Activated CD8-positive, alpha-beta memory T cell treated with anti-CD3 and anti-CD28 coated beads, Interleukin-2, amount 10 ng/mL, durations not matched to agents 7 days and 5 days (primary cell): ENCODE measurements at regions not wholly inside any gene's neighbourhood (a gene's known extent, or its start where the extent isn't known, plus 50 kb on each side); places are given as distances from the start of the nearest gene placed in this dataset.

Experiments used
- ATAC-seq: fragments of 150-1000 bp; cut with Tn5 transposase; one replicate; pipeline ENCODE4 v1.10.0; 2021; ENCODE audit warnings: moderate library complexity
- CTCF ChIA-PET: fragments of 350-600 bp; sonication (Branson Sonifier 250); formaldehyde crosslinking; loops from one replicate; lab custom pipeline; 2021; ENCODE audit warnings: antibody characterized with exemption; lab: Charles Lee
- DNase-seq: peaks from one replicate; pipeline ENCODE4 v3.0.0-alpha.2; 2020
- H3K27ac Mint-ChIP-seq: one replicate; pipeline ENCODE4 v1.8.0; 2021; ENCODE audit warnings: mild to moderate bottlenecking, mixed read lengths
- H3K27me3 Mint-ChIP-seq: one replicate; pipeline ENCODE4 v1.8.0; 2021; ENCODE audit warnings: mixed read lengths
- H3K36me3 Mint-ChIP-seq: one replicate; pipeline ENCODE4 v1.8.0; 2021; ENCODE audit warnings: mild to moderate bottlenecking, mixed read lengths
- H3K4me1 Mint-ChIP-seq: one replicate; pipeline ENCODE4 v1.8.0; 2021; ENCODE audit warnings: mixed read lengths
- H3K4me3 Mint-ChIP-seq: one replicate; pipeline ENCODE4 v1.8.0; 2021; ENCODE audit warnings: mild to moderate bottlenecking, moderate library complexity, mixed read lengths
- H3K9me3 Mint-ChIP-seq: one replicate; pipeline ENCODE4 v1.8.0; 2022; ENCODE audit warnings: low read depth, mixed read lengths

- H3K27ac Mint-ChIP-seq: no peak overlapping the region
- no peak overlapping the region for H3K4me3 Mint-ChIP-seq
- peaks cover 20% of the 10 kb centered on the region for H3K27me3 Mint-ChIP-seq
- no peak for ATAC-seq
- no peak for DNase-seq
- H3K36me3 Mint-ChIP-seq: no peaks in the 10 kb centered on the region
- CTCF ChIA-PET: no interaction called here
- H3K4me1 Mint-ChIP-seq: no peaks in the 10 kb centered on the region
- H3K9me3 Mint-ChIP-seq: no peaks in the 10 kb centered on the region
Observed at GRCh38 chr2:236877972-236878371, 207.7 kb upstream of the COPS8 start.

- Mint-ChIP-seq H3K27me3 (peaks cover 17% of the 10 kb centered on the region), H3K36me3 (no peaks in the 10 kb centered on the region), H3K27ac (no peak overlapping the region), H3K4me3 (no peak overlapping the region), H3K4me1 (no peaks in the 10 kb centered on the region), H3K9me3 (no peaks in the 10 kb centered on the region)
- no peak for DNase-seq
- ATAC-seq: no peak
- CTCF ChIA-PET: no interaction called here
Observed at GRCh38 chr2:236879416-236879963, 206.2 kb upstream of the COPS8 start.

- no peaks in the 10 kb centered on the region for H3K36me3 Mint-ChIP-seq
- H3K27me3 Mint-ChIP-seq: peaks cover 13% of the 10 kb centered on the region
- H3K27ac Mint-ChIP-seq: no peak overlapping the region
- H3K9me3 Mint-ChIP-seq: no peaks in the 10 kb centered on the region
- no peak overlapping the region for H3K4me3 Mint-ChIP-seq
- CTCF ChIA-PET: no interaction called here
- no peak for ATAC-seq
- no peaks in the 10 kb centered on the region for H3K4me1 Mint-ChIP-seq
- DNase-seq: no peak
Observed at GRCh38 chr2:236882074-236882473, 203.6 kb upstream of the COPS8 start.

GRCh38 chr2:236882930-236883329 lies 202.8 kb upstream of the COPS8 start:
- no peaks in the 10 kb centered on the region for H3K36me3 Mint-ChIP-seq
- CTCF ChIA-PET: no interaction called here
- no peak for ATAC-seq
- no peaks in the 10 kb centered on the region for H3K4me1 Mint-ChIP-seq
- DNase-seq: no peak
- H3K27me3 Mint-ChIP-seq: peaks cover 13% of the 10 kb centered on the region
- H3K4me3 Mint-ChIP-seq: no peak overlapping the region
- no peaks in the 10 kb centered on the region for H3K9me3 Mint-ChIP-seq
- H3K27ac Mint-ChIP-seq: no peak overlapping the region

- Mint-ChIP-seq H3K4me1 (no peaks in the 10 kb centered on the region), H3K27me3 (peaks cover 13% of the 10 kb centered on the region), H3K36me3 (no peaks in the 10 kb centered on the region), H3K4me3 (no peak overlapping the region), H3K27ac (no peak overlapping the region), H3K9me3 (no peaks in the 10 kb centered on the region)
- DNase-seq (no peak), ATAC-seq (no peak)
- CTCF ChIA-PET: no interaction called here
Observed at GRCh38 chr2:236883819-236884218, 201.9 kb upstream of the COPS8 start.

- H3K4me1 Mint-ChIP-seq: no peaks in the 10 kb centered on the region
- no peak overlapping the region for H3K27ac Mint-ChIP-seq
- H3K36me3 Mint-ChIP-seq: no peaks in the 10 kb centered on the region
- H3K9me3 Mint-ChIP-seq: no peaks in the 10 kb centered on the region
- H3K27me3 Mint-ChIP-seq: peaks cover 9% of the 10 kb centered on the region
- DNase-seq: no peak
- H3K4me3 Mint-ChIP-seq: no peak overlapping the region
- CTCF ChIA-PET: no interaction called here
- no peak for ATAC-seq
Observed at GRCh38 chr2:236884569-236885175, 201.0 kb upstream of the COPS8 start.

- DNase-seq (no peak), ATAC-seq (no peak)
- no peaks in the 10 kb centered on the region for H3K4me1 Mint-ChIP-seq
- no peak overlapping the region for H3K27ac Mint-ChIP-seq
- H3K36me3 Mint-ChIP-seq: no peaks in the 10 kb centered on the region
- H3K4me3 Mint-ChIP-seq: no peak overlapping the region
- peaks cover 6% of the 10 kb centered on the region for H3K27me3 Mint-ChIP-seq
- H3K9me3 Mint-ChIP-seq: no peaks in the 10 kb centered on the region
- CTCF ChIA-PET: no interaction called here
Observed at GRCh38 chr2:236886456-236886855, 199.2 kb upstream of the COPS8 start.

- CTCF ChIA-PET: no interaction called here
- Mint-ChIP-seq H3K4me1 (no peaks in the 10 kb centered on the region), H3K4me3 (no peak overlapping the region), H3K36me3 (no peaks in the 10 kb centered on the region), H3K9me3 (no peaks in the 10 kb centered on the region), H3K27me3 (peaks cover 3% of the 10 kb centered on the region), H3K27ac (no peak overlapping the region)
- DNase-seq (no peak), ATAC-seq (no peak)
Observed at GRCh38 chr2:236887531-236887930, 198.2 kb upstream of the COPS8 start.

- CTCF ChIA-PET: no interaction called here
- peaks cover 3% of the 10 kb centered on the region for H3K27me3 Mint-ChIP-seq
- ATAC-seq (no peak), DNase-seq (no peak)
- no peaks in the 10 kb centered on the region for H3K36me3 Mint-ChIP-seq
- no peak overlapping the region for H3K4me3 Mint-ChIP-seq
- no peak overlapping the region for H3K27ac Mint-ChIP-seq
- H3K4me1 Mint-ChIP-seq: no peaks in the 10 kb centered on the region
- no peaks in the 10 kb centered on the region for H3K9me3 Mint-ChIP-seq
Observed at GRCh38 chr2:236887953-236888793, 197.5 kb upstream of the COPS8 start.

- H3K36me3 Mint-ChIP-seq: no peaks in the 10 kb centered on the region
- H3K27ac Mint-ChIP-seq: no peak overlapping the region
- no peak overlapping the region for H3K4me3 Mint-ChIP-seq
- CTCF ChIA-PET: no interaction called here
- H3K27me3 Mint-ChIP-seq: no peaks in the 10 kb centered on the region
- no peaks in the 10 kb centered on the region for H3K4me1 Mint-ChIP-seq
- DNase-seq (no peak), ATAC-seq (no peak)
- H3K9me3 Mint-ChIP-seq: no peaks in the 10 kb centered on the region
Observed at GRCh38 chr2:236888794-236889780, 196.6 kb upstream of the COPS8 start.

- no peak for DNase-seq
Observed at GRCh38 chr2:236889791-236890704, 195.6 kb upstream of the COPS8 start.

GRCh38 chr2:236892721-236893120 lies 193.0 kb upstream of the COPS8 start:
- no peaks in the 10 kb centered on the region for H3K36me3 Mint-ChIP-seq
- CTCF ChIA-PET: no interaction called here
- H3K27ac Mint-ChIP-seq: no peak overlapping the region
- H3K4me3 Mint-ChIP-seq: no peak overlapping the region
- ATAC-seq: no peak
- DNase-seq: no peak
- H3K9me3 Mint-ChIP-seq: no peaks in the 10 kb centered on the region
- H3K27me3 Mint-ChIP-seq: peaks cover 6% of the 10 kb centered on the region
- H3K4me1 Mint-ChIP-seq: no peaks in the 10 kb centered on the region

More at GRCh38 chr2:236889791-236890704, 195.6 kb upstream of the COPS8 start:
- CTCF ChIA-PET: no interaction called here
- Mint-ChIP-seq H3K27ac (no peak overlapping the region), H3K9me3 (no peaks in the 10 kb centered on the region), H3K4me3 (no peak overlapping the region), H3K4me1 (no peaks in the 10 kb centered on the region), H3K27me3 (peaks cover 3% of the 10 kb centered on the region), H3K36me3 (no peaks in the 10 kb centered on the region)
- no peak for ATAC-seq
